HG02763 (cell line): ENCODE measurements at regions not wholly inside any gene's neighbourhood (a gene's known extent, or its start where the extent isn't known, plus 50 kb on each side); places are given as distances from the start of the nearest gene placed in this dataset.

Experiments used
- ATAC-seq: cut with Tn5 transposase; IDR thresholded peaks from one replicate; pipeline ENCODE4 v1.9.1; 2021; ENCODE audit warnings: mild to moderate bottlenecking, moderate library complexity; ENCODE audit not compliant: unreplicated experiment

DNA sequence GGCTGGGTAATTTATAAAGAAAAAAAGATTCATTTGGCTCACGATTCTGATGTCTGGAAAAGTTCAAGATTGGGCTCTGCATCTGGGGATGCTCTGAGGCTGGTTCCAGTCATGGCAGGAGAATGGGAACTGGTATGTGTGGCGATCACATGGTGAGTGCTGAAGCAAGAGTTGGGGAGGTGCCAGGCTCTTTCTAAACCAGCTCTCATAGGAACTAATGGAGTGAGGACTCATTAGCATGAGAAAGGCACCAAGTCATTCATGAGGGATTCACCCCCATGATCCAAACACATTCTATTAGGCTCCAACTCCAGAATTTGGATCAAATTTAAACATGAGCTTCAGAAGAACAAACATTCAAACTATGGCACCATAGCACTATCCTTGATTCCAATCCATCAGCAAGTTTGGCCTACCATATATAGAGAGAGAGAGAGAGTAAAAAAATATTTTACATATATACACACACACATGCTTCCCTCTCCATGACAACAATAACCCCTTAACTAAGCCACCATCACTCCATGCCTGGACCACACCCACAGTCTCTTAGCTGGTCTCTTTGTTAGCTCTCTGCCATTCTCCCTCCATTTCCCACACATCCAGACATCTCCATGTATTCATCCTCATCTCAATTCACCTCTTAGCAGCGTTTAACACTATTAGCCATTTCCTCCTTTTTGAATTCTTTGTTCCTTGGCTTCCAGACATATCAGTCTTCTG is 57.9 kb downstream of the NPY start:
- ATAC-seq: no peak

DNA sequence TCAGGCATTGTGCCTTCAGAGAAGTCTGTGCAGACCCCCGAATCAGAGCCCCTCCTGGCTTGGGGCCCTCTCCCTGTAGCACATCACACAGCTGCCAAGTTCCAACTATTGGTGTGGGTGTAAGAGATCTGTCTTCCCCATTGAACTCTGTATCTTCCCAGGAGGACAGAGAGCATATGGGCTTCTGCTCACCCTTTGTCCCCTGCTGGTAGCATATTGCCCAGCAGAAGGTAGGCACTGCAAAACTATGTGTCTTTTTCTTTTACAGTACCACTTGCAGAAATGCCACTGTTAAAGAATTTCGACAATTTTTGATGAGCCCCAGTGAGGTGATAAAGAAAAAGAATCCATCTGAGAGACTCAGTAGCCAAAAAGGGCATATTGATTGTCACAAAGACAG is 59.6 kb downstream of the NPY start:
- no peak for ATAC-seq

DNA sequence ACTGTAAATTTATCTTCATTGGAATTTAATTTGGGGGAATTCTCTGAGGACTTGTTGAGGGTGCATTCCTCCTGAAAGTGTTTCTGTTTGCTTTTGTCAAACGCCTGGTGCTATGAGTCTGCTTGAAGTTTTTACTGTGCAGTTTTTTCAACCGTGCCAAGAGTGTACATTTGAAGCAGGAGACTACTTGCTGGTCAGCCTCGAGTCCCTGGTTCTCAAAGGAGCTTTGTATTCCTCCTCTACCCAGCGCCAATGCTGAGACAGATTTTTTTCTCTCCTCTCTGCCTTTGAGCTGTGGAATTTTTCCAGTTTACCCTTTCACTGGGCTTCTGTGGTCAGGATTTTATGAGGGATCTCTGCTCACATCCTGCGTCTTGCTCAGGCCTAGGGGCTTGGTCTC is 62.1 kb downstream of the NPY start:
- ATAC-seq: no peak

DNA sequence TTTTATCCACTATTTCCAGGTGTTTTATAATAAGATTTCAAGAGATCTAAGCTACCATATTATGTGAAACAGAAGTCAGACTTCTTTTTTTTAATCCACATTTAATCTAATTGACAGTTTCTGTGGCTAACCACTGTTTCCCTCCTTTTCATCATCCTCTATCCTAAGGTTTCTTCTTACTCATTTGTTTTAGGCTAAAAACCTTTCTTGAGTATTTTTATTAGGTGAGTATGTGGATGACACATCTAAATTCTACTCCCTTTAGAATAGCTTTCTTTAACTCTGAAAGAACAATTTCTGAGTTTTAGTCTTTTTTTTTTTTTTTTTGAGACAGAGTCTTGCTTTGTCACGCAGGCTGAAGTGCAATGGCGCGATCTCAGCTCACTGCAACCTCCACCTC is 62.7 kb downstream of the NPY start:
- ATAC-seq: no peak

DNA sequence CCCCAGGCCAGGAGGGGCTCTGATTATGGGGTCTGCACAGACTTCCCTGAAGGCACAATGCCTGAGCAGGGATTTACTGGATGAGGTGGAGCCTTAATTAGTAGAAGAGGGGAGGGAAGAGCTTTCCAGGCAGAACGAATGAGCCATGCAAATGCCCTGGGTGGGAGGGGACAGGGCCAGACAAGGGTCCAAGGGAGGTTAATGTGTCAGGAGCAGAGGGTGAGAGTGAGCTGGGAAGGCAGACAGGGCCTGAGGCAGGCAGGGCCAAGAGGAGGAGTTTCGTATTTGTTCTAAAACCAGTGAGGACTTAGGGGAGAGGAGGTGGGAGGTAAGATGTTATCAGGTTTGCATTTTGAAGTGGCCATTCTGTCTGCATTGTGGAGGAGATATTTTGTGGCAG is 65.3 kb downstream of the NPY start:
- ATAC-seq: no peak

DNA sequence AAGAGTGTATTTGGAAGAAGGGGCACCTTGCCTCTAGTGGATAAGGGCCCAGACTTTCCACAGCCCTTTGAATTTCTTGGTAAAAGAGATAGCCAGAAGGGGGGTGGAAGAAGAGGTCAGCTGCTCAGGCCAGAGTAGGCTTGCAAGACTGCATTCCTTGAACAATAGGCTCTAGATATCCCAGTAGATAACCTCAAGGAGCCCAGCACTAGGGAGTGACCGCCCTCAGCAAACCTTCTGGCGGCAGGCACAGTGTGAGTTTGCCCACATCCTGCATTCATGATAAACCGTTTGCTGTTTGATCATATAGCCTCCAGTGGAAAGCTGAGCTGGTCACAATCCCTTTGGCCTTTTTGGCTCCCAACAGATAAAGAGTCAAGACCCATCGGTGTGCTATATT is 70.5 kb downstream of the NPY start:
- no peak for ATAC-seq

DNA sequence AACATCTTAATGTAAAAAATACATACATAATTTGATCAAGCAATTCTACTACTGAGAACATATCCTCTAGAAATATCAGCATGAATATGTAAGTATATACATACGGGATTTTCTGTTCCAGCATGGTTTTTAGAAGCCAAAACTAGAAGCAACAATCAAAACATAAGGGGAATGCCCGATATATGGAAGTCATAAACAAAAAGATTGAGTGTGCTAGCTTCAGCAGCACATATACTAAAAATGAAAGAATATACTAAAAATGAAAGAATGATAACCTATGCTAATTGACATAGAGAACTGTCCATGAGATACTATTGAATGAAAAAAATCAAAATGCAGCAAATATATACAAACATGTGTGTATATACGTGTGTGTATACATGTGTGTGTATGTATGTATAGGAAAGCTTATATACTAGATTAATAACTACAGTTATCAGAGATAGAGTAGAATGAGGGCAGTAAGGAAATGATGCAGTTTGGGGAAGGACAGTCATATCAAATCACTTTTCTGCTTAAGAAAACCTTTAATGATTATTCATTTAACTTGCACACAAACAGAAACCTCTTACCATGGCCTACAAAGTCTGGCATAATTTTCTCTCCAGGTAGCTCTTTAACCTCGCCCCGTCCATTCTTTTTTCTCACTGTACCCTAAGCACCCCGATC is 72.9 kb downstream of the NPY start:
- ATAC-seq: no peak

DNA sequence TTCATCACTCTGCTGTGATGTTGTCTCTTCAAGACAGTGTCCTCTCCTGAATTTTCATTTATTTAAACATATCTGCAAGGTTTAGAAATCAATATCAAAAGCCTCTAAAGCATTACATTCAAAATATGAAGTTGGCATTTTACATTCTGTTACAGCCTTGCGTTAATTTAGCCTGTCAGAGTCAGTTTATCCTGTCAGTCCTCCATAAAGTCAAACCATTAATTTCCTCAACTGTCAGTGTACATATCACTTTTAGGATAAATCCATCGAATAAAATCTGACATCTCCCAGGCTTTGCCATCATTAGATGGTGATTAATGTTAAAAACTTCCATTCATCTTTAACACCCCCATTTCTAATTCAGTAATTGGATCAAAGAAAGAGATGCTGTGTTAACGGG is 77.0 kb downstream of the NPY start:
- ATAC-seq: no peak

DNA sequence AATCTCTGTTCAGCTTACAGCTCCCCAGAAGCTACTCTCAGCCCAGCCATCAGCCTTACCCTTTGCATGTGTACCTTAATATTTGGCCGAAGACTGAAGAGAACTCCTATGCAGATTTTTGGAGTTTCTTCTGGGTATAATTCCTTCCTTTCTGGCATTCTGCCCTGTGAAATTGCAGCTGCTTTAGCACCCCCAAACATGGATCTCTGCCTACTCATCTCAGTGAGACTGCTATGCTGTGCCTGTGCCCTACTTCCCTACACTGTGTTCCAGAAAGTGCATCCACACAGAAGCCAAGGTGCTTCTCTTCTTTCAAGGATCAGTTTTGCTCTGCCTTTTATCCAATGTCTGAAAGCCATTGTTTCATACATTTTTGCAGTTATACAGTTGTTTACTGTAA is 81.6 kb downstream of the NPY start:
- ATAC-seq: no peak

DNA sequence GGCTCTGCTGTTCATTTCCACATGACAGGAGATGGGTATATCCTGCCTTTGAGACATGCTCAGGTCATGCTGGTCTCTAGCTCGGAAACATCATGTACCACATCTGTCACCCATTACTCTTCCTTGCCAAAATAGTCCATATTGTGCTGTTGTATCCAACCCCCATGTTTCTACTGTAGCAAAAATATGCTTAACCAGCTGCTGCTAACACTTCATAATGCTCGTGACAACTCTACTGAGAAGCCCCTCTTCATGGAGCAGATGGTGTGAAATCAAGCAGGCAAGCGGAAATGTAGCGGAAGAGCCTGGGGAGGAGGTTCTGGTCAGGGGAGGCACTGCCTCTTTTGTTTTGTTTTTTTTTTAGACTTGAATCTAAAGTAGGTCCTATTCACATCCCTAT is 82.9 kb downstream of the NPY start:
- ATAC-seq: no peak

DNA sequence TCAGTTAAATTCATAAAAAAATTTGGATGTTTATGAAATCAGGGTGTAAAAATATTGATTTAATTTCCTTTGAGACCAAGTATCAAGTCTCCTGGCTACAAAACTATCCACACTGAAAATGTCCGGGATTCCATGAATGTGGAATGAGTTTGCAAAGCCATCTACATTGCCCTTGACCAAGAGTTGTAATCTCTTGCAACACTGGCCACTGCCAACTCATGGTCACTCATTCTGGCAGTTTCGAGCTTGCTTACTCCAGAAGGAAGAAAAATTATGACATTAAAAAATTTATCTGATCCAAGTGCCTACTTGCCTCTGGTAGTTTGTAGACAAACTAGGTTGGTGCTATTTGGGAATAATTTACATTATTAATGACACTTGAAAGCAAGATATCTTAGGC is 84.2 kb downstream of the NPY start:
- ATAC-seq: no peak

DNA sequence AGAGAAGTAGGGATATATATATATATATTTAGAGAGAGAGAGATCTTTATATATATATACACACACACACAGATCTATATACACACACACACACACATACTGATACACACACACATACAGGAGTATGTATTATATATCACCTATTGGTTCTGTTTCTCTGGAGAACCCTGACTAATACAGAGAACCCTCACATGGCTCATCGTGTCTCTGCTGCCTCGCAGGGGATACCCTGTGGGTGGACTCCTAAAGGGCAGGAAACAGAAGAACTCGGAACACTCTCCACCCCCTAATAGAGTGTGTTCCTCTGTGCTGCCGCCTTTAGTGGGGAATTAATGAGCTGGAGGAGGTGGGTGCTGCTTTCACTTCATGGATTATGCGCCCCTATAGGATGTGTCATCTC is 86.6 kb downstream of the NPY start:
- no peak for ATAC-seq

DNA sequence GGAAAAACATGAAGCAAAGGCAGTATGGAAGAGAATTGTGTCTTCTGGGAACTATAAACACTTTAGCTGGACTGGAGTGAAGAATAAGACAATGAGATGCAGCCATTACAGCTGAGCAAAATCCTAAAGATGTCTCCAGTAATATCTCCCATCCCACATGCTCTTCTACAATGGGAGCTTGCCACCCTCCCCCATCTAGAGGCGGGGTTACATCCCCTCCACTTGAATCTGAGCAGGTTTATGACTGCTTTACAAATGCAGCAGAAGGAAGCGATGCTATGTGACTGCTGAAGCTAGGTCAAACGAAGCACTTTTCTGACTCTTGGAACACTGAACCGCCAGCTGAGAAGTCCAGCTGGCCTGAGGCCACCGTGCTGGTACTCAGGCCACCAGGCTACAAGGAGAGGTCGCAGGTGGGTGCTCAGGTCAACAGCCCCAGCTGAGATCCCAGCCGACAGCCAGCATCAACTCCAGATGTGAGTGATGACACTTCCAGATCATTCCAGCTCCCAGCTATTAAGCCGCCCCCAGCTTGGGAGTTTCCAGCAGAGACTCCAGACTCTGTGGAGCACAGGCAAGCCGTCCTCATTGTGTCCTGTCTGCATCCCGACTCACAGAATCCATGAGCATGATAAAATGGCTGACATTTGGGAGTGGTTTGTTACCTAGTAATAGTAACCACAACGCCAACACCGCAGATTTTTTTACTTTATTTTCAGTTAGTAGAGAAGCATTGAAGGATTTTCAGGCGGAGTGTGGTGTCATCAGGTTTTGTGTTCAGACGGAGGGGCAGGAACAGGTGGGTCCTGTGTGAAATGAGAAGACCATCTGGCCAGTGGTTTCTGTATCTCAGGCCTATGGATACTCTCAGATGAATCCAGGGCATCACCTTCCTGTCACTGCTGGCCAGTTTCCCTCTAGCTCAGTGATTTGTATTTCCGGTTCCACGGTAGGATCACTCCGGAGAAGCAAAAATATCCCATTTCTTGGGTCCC is 89.3 kb downstream of the NPY start:
- ATAC-seq: no peak

DNA sequence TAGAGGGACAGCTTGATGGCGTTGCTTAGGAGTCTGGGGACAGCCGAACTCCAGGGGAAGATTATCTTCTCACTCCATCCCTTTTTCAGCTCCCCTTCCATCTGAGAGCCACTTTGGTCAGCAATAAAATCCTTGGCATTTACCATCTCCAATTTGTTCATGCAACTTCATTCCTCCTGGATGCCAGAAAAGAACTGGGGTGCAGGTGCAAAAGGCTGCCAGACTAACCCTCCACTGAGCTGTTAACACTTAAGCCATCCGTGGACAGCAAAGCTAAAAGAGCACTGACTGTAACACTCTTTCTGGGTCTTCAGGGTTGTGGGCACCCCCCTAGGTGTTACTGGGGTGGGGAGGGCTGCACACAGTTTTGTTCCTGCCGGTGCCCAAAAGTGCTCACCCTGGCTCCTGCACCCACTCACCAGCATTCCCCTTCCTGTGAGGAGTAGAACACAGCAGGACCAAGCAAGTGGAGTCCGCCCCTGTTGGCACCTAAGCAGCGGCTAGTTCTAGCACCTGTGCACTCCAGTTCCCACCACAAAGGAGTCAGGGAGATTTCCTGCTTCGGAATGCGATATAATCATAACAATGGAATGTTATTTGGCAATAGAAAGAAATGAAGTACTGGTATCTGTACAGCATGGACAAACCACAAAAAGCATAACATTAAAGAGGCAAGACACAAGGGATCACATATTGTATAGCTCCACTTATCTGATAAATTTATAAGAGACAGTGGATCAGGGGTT is 95.1 kb downstream of the NPY start:
- ATAC-seq: no peak

DNA sequence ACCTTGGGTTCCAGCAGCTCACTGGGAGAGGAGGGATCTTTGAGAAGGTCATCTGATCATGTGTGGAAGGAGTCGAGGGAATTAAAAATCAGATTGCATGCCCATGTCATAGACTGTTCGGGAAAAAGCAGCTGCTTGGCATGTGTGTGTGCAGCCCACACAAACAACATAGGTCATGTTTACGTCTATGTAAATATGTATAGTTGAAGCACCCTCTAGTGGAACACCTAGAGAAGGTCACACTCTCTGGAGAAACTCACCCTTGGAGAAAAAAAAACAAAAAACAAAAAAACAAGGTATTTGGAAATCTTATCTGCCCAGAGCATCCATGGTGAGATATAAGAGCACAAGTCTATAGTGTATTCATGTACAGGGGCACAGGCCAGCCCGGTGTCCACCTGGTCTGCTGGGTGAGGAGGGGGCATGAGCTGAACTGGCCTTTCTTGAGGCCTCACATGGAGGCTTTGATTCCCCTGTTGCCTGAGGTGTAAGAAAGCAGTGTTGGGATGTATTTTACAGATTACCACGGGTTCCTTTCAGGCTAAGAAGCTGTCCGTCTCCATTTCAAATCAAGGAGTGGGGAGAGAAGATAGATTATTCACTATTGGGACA is 98.0 kb downstream of the NPY start:
- peak; percentile 57 for ATAC-seq

DNA sequence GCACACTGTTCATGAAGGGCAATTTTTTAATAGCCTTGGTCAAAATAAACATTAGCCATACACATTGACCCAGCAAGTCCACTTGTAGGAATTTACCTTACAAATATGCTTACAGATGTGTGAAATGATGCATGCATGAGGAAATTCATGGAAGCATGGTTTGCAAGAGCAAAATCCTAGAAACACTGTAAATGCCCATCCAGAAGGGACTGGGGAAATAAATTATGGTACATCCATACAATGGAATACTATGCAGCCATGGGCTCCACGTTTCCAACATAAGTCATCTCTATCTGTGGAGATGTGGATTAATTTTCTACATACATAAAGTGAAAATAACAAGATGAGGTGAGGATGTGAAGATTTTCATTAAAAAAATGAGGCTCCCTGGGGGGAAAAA is 99.1 kb downstream of the NPY start:
- no peak for ATAC-seq

DNA sequence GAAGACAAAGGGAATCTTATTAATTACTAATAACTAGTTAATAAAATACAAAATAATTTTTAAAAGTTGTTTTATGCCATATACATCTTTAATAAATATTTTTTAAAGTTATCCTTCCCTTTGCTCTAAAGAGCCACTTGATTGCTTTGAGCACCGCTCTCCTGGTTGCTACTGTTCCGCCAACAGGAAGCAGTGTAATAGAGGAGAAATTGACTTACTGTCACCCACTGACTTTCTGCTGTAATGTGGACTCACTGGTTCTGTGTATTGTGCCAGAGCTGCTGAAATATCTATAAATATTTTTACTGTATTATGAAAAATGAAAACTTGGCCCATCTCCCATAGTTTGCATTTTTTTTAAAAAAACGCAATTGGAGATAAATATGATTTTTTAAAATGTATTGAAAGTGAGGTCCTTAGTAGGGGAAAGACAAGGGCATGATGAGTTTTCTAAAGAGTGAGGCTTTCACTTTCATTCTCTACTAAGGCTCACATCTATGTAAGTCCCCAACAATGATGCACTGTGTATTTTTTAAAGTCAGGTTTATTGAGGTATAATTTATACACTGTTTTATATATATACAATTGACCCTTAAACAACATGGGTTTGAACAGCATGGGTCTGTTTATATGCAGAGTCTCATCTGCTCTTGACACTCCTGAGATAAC is 100.5 kb downstream of the NPY start:
- no peak for ATAC-seq

DNA sequence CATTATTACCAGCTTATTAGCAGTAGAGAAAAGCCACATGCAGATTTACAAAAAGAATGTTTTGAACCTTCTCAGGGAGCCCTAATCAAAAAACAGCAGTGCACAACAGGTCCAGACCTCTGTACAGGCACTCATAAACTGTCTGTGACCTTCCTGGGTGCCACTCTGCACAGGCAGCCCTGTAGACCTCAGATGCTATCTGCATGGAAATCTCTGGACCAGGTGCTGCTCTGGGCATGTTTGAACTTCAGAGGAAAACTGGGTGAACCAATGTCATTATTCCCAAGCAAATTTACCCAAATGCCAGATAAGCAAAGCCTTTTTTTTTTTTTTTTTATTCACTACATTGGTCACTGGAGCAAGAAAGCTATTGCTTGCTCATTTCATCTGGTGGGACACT is 104.2 kb downstream of the NPY start:
- ATAC-seq: no peak

DNA sequence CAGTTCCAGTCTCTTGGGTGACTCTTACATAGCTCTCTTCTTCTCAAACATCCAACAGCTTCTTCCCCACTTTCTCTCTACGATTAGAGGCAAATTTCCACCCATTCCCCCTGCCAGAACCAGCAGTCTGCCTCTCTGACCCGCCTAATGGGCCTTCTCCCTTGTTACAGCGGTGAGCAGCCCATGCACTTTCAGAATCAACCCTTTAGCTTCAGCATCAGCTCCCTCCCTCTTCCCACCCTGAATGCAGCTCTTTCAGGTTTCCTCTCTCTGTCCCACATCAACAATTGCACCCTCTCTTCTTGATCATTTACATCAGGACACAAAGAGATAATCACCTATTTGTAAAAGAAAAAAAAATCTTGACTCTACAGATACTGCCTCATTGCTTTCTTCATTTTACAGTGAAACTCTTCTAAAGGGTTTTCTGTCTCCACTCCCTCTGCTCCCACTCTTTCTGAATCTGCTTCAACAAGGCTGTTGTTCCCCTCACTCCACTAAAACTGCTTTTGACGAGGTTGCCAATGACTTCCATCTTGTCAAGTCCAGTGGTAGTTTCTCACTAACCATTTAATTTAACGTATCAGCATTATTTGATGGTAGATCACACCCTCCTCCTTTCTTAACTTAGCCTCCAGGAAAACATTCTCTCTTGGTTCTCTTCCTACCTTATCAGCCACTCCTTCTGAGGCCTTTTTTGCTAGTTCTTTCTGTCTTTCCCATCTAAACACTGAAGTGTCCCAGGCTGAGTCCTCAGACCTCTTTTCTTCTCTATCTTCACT is 106.6 kb downstream of the NPY start:
- ATAC-seq: no peak
